GM19099 (cell line): ENCODE measurements at regions not wholly inside any gene's neighbourhood (a gene's known extent, or its start where the extent isn't known, plus 50 kb on each side); places are given as distances from the start of the nearest gene placed in this dataset.

Source experiments
- POLR2A ChIP-seq: IDR thresholded peaks from 3 replicates; pipeline ENCODE4 v1.6.1; 2011; ENCODE audit warnings: low read depth; ENCODE audit not compliant: insufficient read length; ENCODE audit errors: extremely low read depth

- no peak for TF ChIP-seq POLR2A
These were observed 1113.6 kb upstream of the SEL1L start for GRCh38 chr14:82647088-82647810.

DNA sequence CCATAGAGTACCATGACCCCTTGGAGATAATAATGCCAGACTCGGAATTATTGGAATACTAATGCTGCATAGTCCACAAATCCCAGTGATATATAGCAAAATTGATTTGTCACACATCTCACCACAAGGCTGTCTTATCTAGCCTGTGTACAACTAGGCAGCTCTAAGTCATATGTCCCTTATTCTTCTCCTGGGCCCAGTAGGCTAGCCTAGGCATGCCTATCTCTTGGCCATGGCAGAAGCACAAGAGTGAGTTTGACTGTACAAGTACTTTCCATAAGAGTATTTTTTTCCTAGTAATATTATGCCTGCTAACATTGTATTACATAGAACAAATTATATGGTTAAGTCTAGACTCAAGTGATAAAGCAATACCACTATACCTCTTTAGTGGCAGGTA lies 1122.1 kb upstream of the SEL1L start:
- TF ChIP-seq POLR2A: no peak

- TF ChIP-seq POLR2A: no peak
These were observed 1123.6 kb upstream of the SEL1L start for GRCh38 chr14:82657186-82657675.

GRCh38 chr14:82661258-82661657 lies 1127.6 kb upstream of the SEL1L start:
- no peak for TF ChIP-seq POLR2A

DNA sequence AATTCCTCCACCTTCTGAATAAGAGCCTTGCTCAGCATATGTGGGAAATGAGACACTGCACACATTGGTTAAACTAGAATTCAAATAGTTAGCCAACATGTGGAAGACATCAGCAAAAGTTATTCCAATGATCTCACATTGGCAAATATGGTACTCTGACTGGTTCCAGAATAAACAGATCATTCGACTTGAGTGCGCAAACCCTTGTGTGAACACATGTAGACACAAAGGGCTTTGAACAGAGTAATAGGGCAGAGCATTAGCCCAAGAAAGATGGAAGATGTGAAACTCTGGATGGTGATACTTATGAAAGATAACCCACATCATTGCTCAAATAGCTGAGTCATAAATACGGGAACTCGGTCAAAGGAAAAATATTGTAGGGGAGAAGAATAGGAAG lies 1133.4 kb upstream of the SEL1L start:
- no peak for TF ChIP-seq POLR2A

DNA sequence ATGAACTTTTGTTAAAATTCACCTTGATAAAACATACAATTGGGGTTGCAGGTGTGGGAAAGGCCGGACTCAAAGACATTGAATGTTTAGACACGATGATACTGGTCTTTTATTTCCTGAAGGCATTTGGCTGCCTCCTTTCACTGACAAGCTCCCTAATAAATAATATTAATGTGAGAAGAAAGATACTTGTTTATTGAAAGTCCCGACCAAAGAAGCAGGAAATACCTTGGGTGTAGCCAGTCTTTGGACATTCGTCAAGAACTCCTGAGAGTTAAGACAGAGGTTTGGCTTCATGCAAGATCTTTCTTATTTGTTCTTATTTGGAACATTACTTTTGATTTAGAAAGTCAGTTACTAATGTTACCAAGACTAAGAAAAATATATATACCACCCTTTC lies 1133.8 kb upstream of the SEL1L start:
- no peak for TF ChIP-seq POLR2A

DNA sequence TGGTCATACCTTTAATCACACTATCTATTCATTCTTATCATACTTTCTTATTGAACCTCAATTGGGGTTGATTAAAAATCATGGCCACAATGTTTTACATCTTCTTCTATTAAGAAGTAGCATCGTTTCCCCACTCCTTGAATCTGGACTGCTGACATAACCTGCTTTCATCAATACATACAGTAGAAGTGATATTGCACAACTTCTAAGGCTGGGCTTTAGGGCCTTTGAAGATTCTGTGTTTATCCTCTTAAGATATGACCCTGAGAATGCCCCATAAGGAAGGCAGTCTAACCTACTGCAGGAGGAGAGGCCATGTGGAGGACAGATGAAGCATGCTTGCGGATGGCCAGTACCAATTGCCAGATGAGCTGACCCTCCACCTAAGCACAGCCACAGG lies 1142.8 kb upstream of the SEL1L start:
- no peak for TF ChIP-seq POLR2A

DNA sequence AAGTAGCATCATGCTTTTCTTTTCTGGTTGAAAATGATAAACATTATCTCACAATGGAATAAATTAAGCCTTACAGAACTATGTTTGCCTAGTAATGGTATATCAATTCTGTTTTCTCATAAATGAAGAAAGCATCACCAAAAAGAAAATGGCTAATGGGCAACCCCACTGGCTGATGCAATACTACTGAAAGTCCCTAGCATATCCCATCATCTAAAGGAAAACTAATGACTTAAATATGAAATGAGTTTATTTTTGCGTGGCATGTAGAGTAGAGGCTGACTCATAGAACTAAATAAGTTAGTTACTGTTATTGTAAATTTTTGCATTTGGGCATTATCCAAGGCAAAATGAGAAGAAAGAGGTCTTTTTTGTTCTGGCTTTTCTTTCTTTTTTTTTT lies 1156.3 kb upstream of the SEL1L start:
- no peak for TF ChIP-seq POLR2A

DNA sequence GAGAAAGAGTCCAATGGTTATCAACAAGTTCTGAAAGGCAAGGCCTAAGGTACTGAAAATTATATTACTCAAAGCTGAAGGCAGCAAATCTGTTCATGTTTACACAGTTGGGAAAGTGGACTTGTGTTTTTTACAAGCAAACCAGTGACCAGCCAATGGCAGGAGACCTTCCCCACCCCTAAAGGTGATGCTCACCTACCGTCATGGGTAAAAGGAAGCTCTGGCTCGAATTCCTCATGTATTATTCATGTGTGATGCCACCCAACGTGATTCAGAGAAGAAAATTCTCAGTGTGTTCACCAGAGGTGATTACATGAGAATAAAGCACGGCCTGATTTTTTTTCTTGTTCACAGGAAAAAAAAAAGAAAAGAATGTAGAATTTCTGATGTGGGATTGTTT lies 1161.2 kb upstream of the SEL1L start:
- TF ChIP-seq POLR2A: no peak

GRCh38 chr14:82704218-82704617 lies 1170.6 kb upstream of the SEL1L start:
- TF ChIP-seq POLR2A: no peak

GRCh38 chr14:82710267-82710841 lies 1176.7 kb upstream of the SEL1L start:
- TF ChIP-seq POLR2A: no peak

- no peak for TF ChIP-seq POLR2A
These were observed 1186.0 kb upstream of the SEL1L start for GRCh38 chr14:82719617-82720016.

GRCh38 chr14:82720431-82720830 lies 1186.8 kb upstream of the SEL1L start:
- TF ChIP-seq POLR2A: no peak

DNA sequence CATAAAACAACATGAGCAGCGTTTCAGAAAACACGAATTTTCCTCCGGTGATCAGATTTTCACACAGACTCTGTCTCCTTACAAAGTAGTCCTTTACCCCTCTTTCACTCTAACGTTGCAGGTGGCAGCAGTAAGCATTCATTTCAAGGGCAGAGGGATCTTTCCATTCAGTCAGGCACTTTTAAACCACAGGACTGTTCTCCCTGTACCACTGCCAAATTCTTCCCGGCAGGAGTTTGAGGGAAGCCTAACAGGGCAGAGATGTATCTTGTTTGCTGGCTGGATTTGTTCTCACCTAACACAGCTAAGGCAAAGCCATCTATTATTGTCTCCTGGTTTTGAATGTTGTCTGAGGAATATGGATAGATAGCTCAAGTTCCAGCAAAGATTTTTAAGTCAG lies 1187.3 kb upstream of the SEL1L start:
- TF ChIP-seq POLR2A: no peak

GRCh38 chr14:82724316-82724715 lies 1190.7 kb upstream of the SEL1L start:
- no peak for TF ChIP-seq POLR2A

DNA sequence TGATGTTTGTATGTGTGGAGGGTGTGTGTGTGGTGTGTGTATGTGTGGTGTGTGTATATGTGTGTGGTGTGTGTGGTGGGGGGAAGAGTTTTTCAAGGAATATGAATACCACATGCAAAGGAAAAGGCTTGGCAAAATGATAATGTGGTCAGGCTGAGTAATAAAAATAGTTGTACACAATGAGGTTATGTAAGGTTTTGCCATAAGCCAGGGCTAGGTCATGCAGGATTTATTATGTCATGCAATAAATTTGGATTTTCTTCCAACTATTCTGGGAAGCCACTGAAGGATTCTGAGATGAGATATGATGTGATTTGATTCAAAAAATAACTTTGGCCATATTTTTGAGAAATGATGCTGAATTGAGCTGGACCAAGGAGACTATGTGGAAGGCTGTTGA lies 1191.6 kb upstream of the SEL1L start:
- no peak for TF ChIP-seq POLR2A

GRCh38 chr14:82731526-82731925 lies 1197.9 kb upstream of the SEL1L start:
- no peak for TF ChIP-seq POLR2A

- TF ChIP-seq POLR2A: no peak
These were observed 1206.9 kb upstream of the SEL1L start for GRCh38 chr14:82740547-82740946.

- TF ChIP-seq POLR2A: no peak
These were observed 1221.8 kb upstream of the SEL1L start for GRCh38 chr14:82755476-82755875.
